ENCODE measurements at regions not wholly inside any gene's neighbourhood (a gene's known extent, or its start where the extent isn't known, plus 50 kb on each side); places are given as distances from the start of the nearest gene placed in this dataset.
"Not testable (repeated sequence)": the region's sequence is repeated elsewhere in the genome, so short reads cannot be mapped to it uniquely, and the experiment has no call there.

GRCh38 chr21:35573472-35574374 is 486.6 kb downstream of the SETD4 start:
- no peak for DNase-seq (ENCODE audit: low spot score)

DNA sequence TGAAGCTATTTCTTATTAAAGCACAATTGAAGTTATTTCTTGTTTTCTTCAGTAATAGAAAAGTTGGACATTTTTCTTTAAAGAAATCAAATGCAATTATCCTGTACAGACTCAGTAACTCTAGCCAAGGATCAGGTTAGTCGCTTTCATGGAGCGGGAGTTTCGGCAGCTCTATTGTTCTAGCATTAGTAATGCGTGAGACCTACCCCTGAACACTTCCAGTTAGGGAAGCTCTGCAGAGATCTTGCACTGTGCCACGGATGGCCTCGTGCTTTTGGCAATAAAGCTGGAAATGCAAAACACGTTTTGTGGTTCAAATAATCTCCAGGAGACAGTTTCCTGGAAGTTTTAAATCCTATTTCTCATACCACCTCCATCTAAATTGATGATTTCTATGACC is 488.4 kb downstream of the SETD4 start:
- no peak for DNase-seq (ENCODE audit: low spot score)

DNA sequence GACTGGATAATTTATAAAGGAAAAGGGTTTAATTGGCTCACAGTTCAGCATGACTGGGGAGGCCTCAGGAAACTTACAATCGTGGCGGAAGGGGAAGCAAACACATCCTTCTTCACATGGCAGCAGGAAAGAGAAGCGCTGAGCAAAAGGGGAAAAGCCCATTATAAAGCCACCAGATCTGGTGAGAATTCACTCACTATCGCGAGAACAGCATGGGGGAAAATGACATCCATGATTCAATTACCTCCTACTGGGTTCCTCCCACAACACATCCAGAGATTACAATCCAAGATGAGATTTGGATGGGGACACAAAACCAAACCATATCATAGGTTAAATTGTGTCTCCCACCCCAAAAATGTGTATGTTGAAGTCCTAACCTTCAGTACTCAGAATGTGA is 491.7 kb downstream of the SETD4 start:
- no peak for DNase-seq (ENCODE audit: low spot score)

DNA sequence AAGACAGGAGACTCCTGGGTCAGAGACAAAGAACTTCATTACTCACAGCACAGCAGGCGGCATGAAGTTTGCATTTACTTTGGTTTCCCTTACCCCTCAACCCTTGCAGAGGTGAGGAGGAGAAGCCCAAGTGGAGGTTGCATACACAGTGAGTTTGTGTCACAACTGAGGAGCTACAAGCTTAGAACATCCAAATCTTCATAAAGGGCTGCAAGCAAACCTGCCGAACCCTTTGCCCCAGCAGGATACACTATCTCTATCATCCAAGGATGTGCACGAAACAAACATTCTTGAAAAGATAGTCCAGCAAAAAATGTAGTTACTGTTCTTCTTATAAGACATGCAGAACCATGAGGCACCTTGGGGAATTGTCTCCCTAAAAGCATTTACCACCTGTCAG is 493.5 kb downstream of the SETD4 start:
- DNase-seq (ENCODE audit: low spot score), result no peak

DNA sequence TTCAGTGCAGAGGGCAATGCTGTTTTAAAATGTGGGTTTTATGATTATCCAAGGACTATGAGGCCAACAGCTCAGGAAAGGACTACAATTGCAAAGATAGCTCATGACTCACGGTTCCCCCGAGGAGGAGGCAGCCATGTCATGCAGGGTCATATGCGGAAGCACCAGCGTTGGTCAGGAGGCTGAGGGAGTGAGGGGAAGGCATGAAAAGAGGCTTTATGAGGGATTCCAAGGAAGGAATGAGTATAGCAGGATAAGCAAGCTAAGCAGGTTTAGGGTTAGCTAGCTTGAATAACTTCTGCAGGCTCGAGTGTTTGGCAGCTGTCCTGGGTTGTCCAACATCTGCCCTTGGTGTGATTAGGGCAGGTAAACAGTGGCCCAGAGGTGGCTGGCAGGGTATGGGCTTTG is 495.1 kb downstream of the SETD4 start:
- no peak for DNase-seq (ENCODE audit: low spot score)

DNA sequence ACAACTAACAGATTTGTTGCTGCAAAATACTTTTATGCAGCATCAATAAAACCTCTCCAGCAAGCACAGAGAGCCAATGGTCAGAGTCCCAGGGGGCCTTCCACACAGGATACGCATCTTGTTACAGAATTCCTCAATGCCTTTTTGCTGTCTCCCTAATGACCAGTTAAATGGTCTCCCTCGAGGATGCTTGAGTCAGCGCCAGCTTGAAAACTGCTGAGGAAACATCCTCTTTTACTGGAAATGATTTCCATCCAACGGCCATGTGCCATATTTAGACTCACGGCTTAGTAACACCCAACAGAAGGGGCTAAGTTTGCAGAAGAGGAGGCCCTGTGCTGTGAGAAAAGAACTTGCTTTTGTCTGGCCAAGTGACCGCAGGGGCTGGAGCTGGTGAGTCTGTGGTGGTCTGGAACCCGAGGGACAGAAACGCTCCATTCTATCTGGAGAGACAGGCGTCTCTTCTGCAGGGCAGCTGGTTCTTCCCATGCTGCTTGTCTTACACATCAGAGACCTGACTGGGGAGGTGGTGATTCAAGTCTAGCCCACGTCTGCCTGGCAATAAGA is 496.4 kb downstream of the SETD4 start:
- DNase-seq (ENCODE audit: low spot score), result no peak

DNA sequence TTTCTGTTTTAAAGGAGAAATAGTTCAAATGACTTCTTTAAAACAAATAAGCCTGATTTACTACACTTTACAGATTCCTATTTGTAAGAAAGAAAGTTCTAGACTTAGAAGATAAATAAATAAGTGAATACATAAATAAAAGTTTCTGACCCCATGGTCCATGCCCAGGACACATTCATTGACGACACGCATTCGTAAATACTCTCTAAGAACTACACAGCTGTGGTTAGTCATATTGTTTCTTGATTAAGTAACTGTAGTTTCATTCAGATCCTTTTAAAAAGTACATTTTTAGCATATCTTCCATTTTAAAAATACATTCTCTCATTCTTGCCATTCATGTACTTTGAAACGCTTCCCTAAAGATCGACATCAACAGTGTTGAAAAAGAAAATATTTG is 497.4 kb downstream of the SETD4 start:
- DNase-seq (ENCODE audit: low spot score), result no peak

DNA sequence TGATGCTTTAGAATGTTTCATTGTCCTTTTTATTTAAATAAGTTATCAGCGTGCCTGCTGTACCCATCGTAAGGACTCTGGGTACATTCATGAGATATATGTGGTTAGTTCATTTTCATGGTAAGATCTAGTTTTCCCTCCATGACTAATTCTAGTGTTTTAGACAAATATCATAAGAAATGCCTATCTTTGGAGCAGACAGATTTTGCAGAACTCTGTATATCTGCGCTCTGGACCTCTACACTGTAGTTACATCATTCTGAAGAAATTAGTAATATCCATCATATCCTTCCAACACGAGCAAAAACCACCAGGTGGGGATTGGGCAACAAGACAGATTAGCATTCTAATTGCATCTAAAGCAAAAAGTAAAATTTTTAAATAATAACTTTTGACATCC is 499.2 kb downstream of the SETD4 start:
- DNase-seq (ENCODE audit: low spot score), result no peak

DNA sequence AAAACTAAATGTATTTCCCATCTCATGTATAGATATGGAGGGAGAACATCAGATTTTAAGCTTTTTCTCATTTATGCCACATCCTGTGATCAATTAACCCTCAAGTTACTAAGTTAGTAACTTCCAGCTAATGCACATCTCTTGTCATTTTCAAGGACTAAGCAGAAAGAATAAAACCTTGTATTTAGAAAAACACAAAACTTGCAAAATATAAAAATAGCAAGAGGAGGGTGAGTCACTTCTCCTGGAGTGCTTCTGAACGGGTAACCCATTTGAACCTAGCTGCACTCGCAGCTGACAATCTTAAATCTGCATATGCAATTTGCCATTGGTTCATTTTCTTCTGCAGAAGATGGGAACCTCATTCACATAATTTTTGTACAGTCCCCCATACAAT is 500.5 kb downstream of the SETD4 start:
- no peak for DNase-seq (ENCODE audit: low spot score)

- DNase-seq (ENCODE audit: low spot score), result no peak
These were observed 501.0 kb downstream of the SETD4 start for GRCh38 chr21:35559128-35559828.

- no peak for DNase-seq (ENCODE audit: low spot score)
These were observed 503.8 kb downstream of the SETD4 start for GRCh38 chr21:35556536-35556935.

- not testable (repeated sequence) for DNase-seq (ENCODE audit: low spot score)
These were observed 503.4 kb upstream of the RUNX1 start for GRCh38 chr21:35552483-35552882.

DNA sequence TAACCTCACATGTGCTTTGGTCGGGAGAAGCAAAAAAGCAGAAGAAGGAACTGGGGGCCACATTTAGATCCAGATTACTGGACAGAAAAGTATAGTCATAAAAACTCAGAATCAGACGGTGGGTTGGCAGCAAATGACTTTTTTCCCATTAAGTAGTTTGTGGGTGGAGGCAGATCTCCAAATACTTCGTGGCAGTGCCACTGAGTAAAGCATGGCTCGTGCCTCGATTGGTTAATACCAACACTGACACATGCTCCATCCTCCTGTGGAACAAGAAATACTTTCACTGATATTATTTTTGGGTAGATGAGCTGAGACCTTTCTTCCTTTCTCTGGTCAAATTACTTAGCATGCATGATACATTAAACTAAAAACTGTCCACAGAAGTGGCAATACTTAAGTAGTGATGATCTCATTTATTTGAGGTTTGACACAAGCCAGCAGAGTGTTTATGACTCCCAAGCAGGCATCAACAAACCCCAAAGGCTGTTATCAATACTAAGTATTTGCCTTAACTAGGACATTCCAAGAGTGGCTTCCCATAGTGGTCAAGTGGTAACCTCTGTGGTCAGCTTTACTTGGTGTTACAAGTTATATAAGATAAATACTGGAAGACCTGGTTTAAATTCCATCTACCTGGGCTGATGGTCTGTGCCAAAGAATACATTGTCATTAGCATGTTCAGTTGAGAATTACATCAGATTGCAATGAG is 500.0 kb upstream of the RUNX1 start:
- no peak for DNase-seq (ENCODE audit: low spot score)

DNA sequence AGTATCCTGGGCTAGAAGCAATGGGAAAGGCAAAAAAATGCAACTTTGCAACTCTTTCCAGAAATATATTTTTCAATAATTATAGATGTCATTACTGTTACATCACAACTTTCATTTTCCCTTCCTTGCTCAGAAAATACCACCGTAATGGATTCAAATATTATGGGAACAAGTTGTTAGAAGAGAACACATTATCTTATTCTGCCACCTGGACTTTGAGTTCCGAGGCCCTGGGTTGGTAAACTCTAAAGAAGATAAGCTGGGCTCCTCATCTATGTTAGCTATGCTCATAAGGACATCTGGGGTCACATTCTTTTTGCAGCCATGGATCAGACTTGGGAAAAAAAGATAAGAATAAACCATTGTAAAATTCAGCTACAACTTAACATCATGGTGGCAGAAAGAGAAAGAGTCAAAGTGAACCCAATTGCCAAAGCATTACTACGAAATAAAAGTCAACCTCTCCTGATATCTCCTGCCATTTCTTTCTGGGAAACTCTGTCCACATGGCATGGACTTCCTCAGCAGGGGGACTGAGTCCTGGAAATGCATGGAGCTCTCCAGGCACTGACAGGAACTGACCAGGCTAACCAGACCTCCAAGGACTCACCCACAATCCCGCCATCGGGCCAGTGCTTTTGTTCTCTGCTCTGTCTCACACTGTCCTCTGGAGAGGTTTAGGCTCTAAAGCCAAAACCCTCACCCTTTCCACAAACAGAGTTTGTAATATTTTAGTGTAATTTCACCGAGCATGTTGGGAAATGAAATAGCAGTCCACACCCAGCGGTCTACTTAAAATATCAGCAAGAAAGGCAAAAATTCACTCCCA is 499.1 kb upstream of the RUNX1 start:
- no peak for DNase-seq (ENCODE audit: low spot score)

DNA sequence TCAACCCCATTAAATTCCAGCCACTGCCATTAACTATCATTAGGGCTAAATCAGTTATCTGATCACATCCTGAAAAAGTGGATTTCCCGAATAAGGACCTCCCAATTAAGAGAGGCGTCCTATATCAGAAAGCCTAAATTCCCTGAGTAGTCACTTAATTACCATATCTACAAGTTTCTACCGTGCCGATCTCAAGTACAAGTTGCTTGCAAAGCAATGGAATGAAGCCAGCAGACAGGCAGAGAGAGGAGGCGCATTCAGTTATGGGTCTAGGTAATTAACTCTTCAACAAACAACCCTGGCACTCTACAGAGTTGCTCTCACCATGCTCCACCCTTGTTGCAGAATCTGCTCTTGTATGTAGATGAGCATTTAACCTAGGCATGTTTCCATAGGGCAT is 494.6 kb upstream of the RUNX1 start:
- no peak for DNase-seq (ENCODE audit: low spot score)

DNA sequence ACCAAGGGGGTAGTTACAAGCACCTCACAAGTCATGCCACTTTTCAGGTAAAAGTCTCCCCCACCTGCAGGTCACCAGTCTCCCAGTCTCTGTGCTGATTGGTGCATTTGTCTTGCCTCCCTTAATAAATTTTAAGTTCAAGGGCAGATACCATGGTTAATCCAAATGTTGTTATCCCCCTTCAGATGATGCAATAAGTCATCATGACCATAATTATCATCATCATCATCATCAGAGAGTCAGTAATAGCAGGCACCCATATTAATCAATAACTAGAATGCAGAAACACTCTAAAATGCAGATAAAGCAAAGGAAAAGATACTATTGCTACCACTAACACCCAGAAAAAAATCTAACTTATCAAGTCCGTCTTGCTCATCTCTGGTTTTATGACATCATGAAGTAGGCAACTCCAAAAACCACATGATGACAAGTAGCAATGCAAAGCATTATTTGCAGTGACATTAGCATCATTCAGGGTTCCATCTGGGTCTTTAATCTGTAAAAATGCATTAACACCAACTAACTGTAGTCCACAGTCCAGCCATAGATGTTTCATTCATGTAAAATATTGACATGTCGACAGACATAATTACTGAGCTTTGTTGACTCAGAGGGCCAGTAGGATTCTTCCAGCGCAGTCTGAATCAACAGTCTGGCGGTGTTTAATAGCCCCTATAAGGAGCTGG is 492.0 kb upstream of the RUNX1 start:
- DNase-seq (ENCODE audit: low spot score), result no peak

DNA sequence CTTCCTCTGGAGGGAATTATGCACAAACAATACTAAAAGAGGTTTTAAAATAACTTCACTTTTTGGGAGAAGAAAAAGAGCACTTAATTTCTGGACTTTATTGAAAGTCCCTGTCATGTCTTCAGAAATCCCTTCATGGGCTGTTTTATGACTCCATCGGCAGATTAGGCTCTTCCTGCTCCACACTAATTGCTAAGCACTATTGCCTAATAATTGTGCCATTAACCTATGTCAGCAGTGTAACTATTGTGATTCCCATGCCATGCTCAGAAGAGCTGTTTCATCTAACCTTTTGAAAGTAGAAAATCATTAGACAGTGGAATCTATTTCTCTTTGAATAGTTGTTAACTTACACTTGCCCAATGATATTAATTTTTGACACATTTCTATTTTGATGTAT is 489.3 kb upstream of the RUNX1 start:
- DNase-seq (ENCODE audit: low spot score), result no peak

DNA sequence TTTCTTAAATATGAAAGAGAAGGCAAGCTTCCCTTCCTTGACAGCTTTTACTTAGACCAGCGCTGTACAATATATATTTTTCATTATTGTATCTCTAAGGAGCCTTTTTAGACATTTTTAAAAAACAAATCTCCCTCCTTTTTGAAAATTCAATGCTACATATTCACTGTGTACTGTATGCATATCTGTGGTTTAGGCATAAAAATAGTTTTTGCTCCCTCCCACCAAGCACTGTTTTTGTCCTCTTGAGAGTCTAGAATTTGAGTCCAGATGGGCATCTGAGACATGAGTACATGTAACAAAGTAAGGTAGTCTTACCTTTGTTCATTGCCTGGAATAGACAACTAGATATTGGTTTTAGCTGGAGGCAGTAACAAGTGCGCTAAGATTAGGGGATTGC is 488.5 kb upstream of the RUNX1 start:
- no peak for DNase-seq (ENCODE audit: low spot score)

- DNase-seq (ENCODE audit: low spot score), result no peak
These were observed 484.8 kb upstream of the RUNX1 start for GRCh38 chr21:35533893-35534292.

- no peak for DNase-seq (ENCODE audit: low spot score)
These were observed 481.7 kb upstream of the RUNX1 start for GRCh38 chr21:35530766-35531165.

Data from SK-N-DZ (cell line).